Prostate gland (tissue), 2 donors: ENCODE measurements at regions not wholly inside any gene's neighbourhood (a gene's known extent, or its start where the extent isn't known, plus 50 kb on each side); places are given as distances from the start of the nearest gene placed in this dataset.

Source experiments
- DNase-seq: peaks from one replicate; pipeline ENCODE4 v3.0.0-alpha.2; 2019; ENCODE audit warnings: low spot score
- H3K27ac ChIP-seq, 2 donors: fragments of 200-600 bp; sonication (generic); 2 replicates each; pipeline ENCODE4 v1.5.1; 2017 to 2019
- H3K27me3 ChIP-seq: fragments of 200-600 bp; sonication (generic); replicated peaks from 2 replicates; pipeline ENCODE4 v1.5.1; 2019; ENCODE audit not compliant: insufficient read depth
- H3K36me3 ChIP-seq, 2 donors: fragments of 200-600 bp; sonication (generic); 1 replicate in 1 of 2; 2 replicates in 1 of 2; pipeline versions ENCODE4 v1.5.1 to v1.8.1; 2017 to 2019
- H3K4me1 ChIP-seq: fragments of 200-600 bp; sonication (generic); replicated peaks from 2 replicates; pipeline ENCODE4 v1.5.1; 2019
- H3K4me3 ChIP-seq, 2 donors: fragments of 200-600 bp; sonication (generic); 2 replicates each; pipeline ENCODE4 v1.5.1; 2017 to 2019
- H3K9me3 ChIP-seq: fragments of 200-600 bp; sonication (generic); 2 replicates; pipeline ENCODE4 v1.5.1; 2017
- POLR2A ChIP-seq: fragments of 450-650 bp; IDR thresholded peaks from one replicate; pipeline ENCODE4 v1.6.1; 2016; ENCODE audit warnings: antibody characterized with exemption, mild to moderate bottlenecking
- POLR2AphosphoS5 ChIP-seq: sonication (generic); formaldehyde crosslinking; IDR thresholded peaks from one replicate; pipeline ENCODE4 v1.6.1; 2017; ENCODE audit warnings: antibody characterized with exemption
- WGBS: methylation state at CpG from one replicate; pipeline ENCODE4 v1.1.5; 2018; 5-methylcytosine and 5-hydroxymethylcytosine counted together
- intact Hi-C: fragments of 100-400 bp; cut with DNase I; formaldehyde crosslinking; loops from one replicate; pipeline ENCODE4 v1.14.2; 2022
- TF ChIP-seq, protein P1 (sequence below), 4 experiments: fragments of 200-600 bp in 2 of 4; fragments of 450-650 bp in 2 of 4; sonication (generic) in 2 of 4; IDR thresholded peaks; 1 replicate in 3 of 4; 2 replicates in 1 of 4; pipeline ENCODE4 v1.5.1; 2016 to 2019; ENCODE audit warnings: antibody characterized with exemption in 4 of 4, mild to moderate bottlenecking in 2 of 4, moderate library complexity in 2 of 4

- no peak for DNase-seq
- WGBS: 90% methylated on average over 9 of the region's 10 CpGs
- Histone ChIP-seq H3K4me1 (no peaks in the 10 kb centered on the region), H3K27ac (no peak overlapping the region), H3K4me3 (no peak overlapping the region), H3K9me3 (no peaks in the 10 kb centered on the region), H3K27me3 (no peaks in the 10 kb centered on the region), H3K36me3 (no peaks in the 10 kb centered on the region)
- no peak for TF ChIP-seq POLR2A
- no peak for TF ChIP-seq POLR2AphosphoS5
- TF ChIP-seq, protein P1, sequence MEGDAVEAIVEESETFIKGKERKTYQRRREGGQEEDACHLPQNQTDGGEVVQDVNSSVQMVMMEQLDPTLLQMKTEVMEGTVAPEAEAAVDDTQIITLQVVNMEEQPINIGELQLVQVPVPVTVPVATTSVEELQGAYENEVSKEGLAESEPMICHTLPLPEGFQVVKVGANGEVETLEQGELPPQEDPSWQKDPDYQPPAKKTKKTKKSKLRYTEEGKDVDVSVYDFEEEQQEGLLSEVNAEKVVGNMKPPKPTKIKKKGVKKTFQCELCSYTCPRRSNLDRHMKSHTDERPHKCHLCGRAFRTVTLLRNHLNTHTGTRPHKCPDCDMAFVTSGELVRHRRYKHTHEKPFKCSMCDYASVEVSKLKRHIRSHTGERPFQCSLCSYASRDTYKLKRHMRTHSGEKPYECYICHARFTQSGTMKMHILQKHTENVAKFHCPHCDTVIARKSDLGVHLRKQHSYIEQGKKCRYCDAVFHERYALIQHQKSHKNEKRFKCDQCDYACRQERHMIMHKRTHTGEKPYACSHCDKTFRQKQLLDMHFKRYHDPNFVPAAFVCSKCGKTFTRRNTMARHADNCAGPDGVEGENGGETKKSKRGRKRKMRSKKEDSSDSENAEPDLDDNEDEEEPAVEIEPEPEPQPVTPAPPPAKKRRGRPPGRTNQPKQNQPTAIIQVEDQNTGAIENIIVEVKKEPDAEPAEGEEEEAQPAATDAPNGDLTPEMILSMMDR (IDR thresholded peaks at IDR 0.05): no peak
- intact Hi-C loops: no loop called here
Measured at GRCh38 chr17:34059423-34060220, 195.5 kb upstream of the CCL2 start.

DNA sequence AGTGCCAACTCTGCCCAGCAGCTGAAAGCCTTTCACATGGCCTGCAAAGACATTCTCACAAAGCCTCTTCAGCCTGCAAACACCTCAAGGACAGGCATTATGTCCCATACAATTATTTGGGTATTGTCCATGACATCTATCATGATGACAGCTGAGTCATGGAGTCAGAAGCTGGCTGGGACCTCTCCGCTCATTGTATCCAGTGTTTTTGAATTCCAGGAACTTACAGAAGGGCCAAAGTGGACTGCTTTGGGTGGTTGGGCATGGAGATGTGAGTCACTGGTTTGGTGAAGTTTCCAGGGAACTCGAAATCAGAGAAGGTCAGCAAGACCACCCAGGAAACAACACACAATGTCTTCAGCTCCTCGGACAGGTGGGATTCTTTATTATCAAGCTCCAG is 188.6 kb upstream of the CCL2 start:
- no peak for DNase-seq
- TF ChIP-seq, protein P1 (IDR thresholded peaks at IDR 0.05): no peak
- no peak for TF ChIP-seq POLR2A
- no peak for TF ChIP-seq POLR2AphosphoS5
- Histone ChIP-seq H3K4me3 (no peak overlapping the region), H3K27ac (no peak overlapping the region), H3K4me1 (no peaks in the 10 kb centered on the region), H3K27me3 (no peaks in the 10 kb centered on the region), H3K9me3 (no peaks in the 10 kb centered on the region), H3K36me3 (no peaks in the 10 kb centered on the region)
- intact Hi-C loops: no loop called here
- WGBS: 83% methylated on average over 3 of the region's 3 CpGs

DNA sequence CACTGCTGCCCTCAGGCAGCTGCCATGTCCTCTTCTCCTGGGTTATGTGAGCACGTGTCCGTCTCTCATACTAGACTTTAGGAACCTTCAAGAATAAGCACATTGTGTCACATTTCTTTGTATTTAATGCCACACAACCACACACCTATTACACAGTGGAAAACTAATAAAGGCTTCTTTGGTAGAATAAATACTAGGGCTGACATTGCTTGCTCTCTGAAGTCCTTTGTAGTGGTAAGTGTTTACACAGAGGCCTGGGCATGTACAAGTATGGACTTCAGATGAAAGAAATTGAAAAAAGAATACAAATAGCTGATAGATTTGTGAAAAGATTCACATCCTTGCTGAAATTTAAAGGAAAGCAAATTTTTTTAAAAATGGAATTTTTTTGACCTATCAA is 188.1 kb upstream of the CCL2 start:
- TF ChIP-seq POLR2AphosphoS5 (no peak), POLR2A (no peak)
- TF ChIP-seq, protein P1 (IDR thresholded peaks at IDR 0.05): no peak
- no peaks in the 10 kb centered on the region for H3K9me3 ChIP-seq
- H3K36me3 ChIP-seq: no peaks in the 10 kb centered on the region
- H3K27ac ChIP-seq: no peak overlapping the region
- no peak overlapping the region for H3K4me3 ChIP-seq
- intact Hi-C loops: no loop called here
- no peak for DNase-seq
- 59% methylated on average over 2 of the region's 2 CpGs for WGBS
- H3K4me1 ChIP-seq: no peaks in the 10 kb centered on the region
- no peaks in the 10 kb centered on the region for H3K27me3 ChIP-seq

DNA sequence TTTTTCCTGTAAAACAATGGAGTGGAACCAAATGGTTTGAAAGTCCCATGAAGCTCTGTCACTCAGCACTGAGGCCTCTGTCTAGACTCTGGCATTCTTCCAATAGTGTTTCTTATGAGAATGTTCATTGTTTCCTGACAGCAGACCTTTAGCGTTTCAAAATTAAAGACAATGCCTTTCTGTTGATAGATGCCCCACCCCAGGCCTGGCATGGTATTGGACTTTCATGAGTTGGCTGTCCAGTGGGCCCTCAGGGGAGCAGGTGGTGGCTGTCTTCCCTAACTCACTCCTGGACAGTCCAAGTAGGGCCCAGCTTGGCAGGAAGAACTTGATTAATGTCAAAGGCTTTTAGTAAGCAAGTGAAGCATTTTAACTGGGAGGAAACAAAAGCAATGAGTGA is 186.5 kb upstream of the CCL2 start:
- Histone ChIP-seq H3K4me1 (no peaks in the 10 kb centered on the region), H3K36me3 (no peaks in the 10 kb centered on the region), H3K4me3 (no peak overlapping the region), H3K27me3 (no peaks in the 10 kb centered on the region), H3K27ac (no peak overlapping the region), H3K9me3 (no peaks in the 10 kb centered on the region)
- intact Hi-C loops: no loop called here
- TF ChIP-seq POLR2AphosphoS5: no peak
- TF ChIP-seq POLR2A: no peak
- TF ChIP-seq, protein P1 (IDR thresholded peaks at IDR 0.05): no peak
- WGBS: 36% methylated on average over 1 of the region's 1 CpG
- no peak for DNase-seq

DNA sequence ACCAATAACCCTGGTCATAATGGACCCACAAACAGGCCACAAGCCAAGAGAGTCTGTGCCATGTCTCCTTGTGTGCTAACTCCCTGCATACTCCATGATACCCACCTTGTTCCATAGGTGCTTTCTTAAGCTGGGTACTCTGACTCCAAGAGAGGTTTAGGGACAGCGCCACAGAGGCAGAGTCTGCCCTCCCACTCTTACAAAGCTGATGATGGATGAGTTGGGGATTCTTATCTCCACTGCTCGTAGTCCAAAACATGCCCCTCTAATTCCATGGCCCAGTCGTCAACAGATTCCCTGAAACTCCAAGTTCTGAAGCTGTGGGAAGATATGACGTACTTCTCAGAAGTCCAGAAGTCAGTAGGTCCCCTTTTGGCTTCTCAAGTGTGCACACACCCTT is 184.4 kb upstream of the CCL2 start:
- Histone ChIP-seq H3K4me3 (no peak overlapping the region), H3K9me3 (no peaks in the 10 kb centered on the region), H3K36me3 (no peaks in the 10 kb centered on the region), H3K27me3 (no peaks in the 10 kb centered on the region), H3K27ac (no peak overlapping the region), H3K4me1 (no peaks in the 10 kb centered on the region)
- DNase-seq: no peak
- TF ChIP-seq, protein P1 (IDR thresholded peaks at IDR 0.05): no peak
- TF ChIP-seq POLR2AphosphoS5: no peak
- no peak for TF ChIP-seq POLR2A
- intact Hi-C loops: no loop called here
- 85% methylated on average over 4 of the region's 4 CpGs for WGBS
